ENCODE measurements at regions not wholly inside any gene's neighbourhood (a gene's known extent, or its start where the extent isn't known, plus 50 kb on each side); places are given as distances from the start of the nearest gene placed in this dataset.

DNA sequence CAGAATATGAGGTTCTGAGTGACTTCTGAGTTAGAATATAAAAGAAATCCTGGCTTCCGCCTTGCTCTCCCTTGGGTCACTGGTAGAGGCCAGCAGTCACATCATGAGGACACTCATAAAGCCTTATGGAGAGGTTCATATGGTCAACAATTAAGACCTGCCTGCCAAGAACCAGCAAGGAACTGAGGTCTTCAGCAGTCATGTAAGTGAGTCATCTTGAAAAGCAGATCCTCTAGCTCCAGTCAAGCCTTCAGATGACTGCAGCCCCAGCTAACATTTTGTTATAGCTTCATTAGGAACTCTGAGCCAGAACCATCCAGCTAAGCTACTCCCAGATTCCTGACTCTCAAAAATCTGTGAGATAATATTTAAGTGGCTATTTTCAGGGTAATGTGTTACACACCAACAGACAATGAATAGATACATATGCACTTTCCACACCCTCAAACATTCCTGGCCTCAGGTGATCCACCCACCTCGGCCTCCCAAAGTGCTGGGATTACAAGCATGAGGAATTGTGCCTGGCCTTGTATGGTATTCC, 447.2 kb downstream of the SHQ1 start:
- no peak for DNase-seq (ENCODE audit: low read depth in 2 of 2)

DNA sequence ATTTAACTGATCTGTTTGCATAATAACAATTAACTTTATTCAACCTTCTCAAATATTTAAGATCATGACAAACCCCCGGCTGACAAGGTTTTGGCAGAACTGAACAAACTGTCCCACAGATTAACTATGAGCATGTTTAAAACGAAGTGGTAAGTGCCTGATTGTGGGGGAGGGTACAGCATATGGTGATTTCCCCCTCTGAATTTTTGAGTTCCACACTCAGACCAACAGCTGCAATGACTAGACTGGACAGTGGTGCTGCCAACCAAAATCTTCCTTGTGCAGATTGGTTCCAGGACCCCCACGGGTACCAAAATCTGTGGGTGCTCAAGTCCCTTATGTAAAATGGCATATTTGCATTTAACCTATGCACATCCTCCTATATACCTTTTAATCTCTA, 449.5 kb downstream of the SHQ1 start:
- DNase-seq (ENCODE audit: low read depth in 2 of 2): no peak

DNA sequence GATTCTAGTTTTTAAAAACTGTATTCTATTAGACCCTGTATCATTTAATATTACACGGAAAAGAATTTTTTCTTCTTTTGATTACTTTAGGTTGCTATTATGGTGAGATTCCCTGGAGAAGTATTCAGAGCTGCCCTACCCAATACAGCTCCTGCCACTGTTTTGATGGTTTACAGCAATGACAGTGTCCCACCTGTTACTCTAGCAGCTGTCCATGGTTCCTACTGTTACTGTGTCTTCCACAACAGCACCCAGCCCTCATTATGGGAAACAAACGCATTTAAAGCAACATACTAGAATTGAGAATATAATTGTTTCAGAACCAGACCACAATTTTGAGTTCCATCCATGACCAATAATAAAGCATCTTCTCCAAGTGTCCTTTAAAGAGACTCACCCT, 450.7 kb downstream of the SHQ1 start:
- DNase-seq (ENCODE audit: low read depth in 2 of 2): no peak

DNA sequence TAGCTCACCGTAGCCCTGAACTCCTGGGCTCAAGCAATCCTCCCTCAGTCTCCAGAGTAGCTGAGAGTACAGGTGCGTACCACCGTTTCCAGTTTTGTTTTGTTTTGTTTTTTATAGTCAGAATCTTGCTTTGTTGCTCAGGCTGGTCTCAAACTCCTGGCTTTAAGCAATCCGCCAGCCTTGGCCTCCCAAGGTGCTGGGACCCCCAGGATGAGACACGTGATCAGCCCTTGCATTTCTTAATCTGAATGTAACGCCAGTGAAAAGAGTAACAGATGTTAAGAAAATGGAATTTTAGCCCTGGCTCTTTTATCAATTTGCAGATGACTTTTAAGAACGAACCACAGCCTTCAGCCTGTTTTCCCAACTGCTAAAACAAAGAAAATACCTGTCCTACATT, 451.3 kb downstream of the SHQ1 start:
- no peak for DNase-seq (ENCODE audit: low read depth in 2 of 2)

DNA sequence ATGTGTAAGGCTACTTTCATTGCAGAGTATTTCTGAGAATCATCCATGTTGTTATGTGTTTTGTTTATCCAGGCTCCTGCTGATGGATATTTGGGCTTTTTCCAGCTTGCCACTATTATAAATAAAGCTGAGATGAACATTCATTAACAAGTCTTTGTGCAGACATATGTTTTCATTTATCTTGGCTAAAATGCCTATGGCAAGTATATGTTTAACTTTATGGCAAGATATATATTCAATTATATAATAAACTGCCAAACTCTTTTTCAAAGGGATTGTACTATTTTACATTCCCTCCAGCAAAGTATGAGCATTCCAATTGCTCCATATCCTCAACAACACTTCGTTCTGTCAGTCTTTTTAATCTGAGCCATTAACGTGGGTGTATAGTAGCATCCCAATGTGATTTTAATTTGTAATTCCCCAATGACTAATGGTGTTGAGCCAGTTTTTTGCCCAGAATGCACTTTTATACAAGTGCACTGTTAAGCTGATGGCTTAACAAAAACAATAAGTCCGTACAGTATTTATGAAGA, 452.4 kb downstream of the SHQ1 start:
- DNase-seq (ENCODE audit: low read depth in 2 of 2): no peak

DNA sequence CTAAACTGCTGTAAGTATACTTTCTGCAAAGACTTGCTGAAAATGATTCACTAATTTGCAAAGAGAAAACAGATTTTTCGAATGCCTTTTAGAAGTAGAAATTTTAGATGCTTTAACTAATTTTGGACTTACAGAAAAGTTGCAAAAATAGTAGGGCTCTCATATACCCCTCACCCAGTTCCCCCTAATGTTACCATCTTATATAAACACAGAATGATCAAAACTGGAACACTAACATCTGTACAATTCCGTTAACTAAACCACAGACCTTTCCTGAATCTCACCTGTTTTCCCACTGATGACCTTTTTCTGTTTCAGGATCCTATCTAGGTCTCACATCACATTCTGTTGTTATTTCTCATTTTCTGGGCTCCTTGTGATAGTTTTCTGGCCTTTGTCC, 454.8 kb downstream of the SHQ1 start:
- no peak for DNase-seq (ENCODE audit: low read depth in 2 of 2)

DNA sequence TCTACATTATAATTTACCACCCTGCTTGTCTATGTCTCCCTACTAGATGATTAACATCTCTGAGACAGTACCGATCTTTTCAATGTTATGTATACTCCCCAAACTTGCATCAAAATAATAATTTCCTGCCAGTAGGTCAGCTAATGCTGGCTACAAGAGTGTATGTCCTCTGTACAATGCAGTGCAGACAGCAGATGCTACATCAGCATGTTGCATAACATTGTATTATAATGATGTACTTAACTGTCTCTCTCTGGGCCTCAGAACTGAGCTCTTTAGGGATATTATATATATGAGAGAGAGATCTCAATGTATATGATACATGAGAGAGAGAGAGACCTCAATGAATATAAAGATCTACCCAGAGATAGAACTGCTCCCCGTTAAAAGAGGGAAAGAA, 456.6 kb downstream of the SHQ1 start:
- DNase-seq (ENCODE audit: low read depth in 2 of 2): no peak

DNA sequence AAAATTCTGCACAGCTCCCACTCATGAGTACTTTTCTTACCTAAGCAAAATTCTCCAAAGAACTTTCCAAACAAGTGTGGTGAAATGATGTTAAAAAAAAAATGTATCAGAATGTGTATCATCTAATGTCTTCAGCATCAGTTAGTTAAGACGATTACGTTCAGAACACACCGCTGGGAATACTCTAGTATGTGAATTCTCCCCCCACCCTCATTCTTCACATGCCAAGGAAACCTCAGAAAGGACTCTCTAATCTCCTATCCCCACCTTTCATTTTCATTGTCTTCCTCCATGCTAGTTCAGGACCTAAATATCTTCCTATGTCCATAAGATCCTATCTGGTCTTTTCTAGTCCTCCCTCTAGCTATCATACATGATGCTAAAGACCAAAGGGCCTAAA, 457.4 kb downstream of the SHQ1 start:
- no peak for DNase-seq (ENCODE audit: low read depth in 2 of 2)

DNA sequence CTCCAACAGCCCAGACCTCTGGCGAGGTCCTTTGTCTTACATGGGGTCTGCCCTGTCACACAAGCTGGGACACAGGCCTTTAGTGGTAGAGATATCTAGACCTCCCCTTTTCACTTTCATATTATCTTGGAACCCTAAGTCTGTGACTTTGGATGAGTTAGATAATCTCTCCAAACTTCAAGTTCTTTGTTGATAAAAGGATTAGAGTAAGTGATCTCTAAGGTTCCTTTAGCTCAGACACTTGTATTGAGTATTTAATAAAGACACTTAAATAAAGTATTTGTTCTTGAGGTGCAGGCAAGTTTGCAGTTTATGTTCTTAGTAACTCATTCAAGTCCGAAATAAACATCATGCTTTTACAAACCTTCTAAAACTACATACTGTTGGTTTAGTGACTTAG, 459.6 kb downstream of the SHQ1 start:
- no peak for DNase-seq (ENCODE audit: low read depth in 2 of 2)

DNA sequence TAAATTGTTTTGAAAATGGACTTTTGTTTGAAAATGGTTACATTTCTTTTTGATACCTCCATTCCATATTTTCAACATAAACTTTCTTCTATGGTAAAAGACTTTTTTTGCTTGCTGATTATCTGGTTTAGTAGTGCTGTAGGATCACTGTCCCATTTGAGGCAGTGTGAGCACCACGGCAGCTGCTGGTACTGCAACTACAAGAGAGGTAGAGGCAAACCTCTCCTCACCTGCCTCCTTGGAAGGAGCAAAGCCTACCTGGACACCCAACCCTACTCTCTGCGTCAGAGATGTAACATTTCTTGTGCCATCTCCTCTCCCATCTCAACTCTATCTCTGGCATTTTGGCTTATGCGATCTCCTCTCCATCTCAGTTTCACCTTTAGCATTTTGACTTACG, 460.1 kb downstream of the SHQ1 start:
- no peak for DNase-seq (ENCODE audit: low read depth in 2 of 2)

DNA sequence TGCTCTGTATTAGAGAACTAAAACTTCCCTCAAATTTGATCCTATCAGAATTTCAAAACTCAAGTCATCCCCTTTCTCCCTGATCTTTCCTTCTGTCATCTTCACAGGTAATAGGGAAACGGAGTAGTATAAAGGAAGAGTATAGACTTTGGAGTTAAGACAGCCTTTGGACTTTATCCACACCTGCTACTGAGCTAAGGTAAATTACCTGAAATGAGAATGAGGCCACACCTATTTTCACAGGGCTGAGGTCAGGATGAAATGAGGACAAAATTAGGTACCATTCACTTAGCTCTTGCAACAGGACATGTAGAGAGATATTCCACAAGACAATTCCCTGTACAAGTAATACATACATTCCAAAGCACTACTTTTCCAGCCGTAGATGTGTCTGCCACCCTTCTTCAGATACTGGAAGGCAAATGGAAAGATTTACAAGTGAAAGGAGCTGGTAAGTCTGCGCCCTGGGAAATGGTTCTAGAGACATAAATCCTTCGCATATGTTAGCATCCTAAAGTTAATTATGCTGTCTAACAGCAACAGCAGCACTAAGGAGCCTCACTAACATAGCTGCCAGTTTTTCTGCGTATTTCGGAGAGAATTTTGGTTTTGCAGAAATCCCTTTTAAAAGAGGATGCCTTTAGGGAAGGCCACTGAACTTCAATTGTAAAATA, 461.8 kb downstream of the SHQ1 start:
- DNase-seq (ENCODE audit: low read depth in 2 of 2): no peak

DNA sequence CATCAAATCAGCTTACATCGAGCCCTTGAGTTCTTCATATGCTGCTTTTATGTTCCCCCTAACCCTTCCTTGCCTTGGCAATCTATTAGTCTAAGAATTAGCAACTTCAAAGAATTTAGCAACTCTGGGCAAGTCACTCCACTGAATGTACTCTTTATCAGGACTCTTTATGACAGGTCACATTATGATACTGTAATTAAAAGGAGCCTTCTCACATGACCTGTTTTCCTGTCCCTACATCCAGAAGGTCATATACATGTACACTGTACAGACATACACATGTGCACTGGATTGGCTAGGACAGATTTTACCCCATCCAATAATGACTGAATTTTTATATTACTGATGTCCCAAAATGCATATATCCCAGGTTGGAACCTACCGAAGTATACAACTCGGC, 463.1 kb downstream of the SHQ1 start:
- no peak for DNase-seq (ENCODE audit: low read depth in 2 of 2)

DNA sequence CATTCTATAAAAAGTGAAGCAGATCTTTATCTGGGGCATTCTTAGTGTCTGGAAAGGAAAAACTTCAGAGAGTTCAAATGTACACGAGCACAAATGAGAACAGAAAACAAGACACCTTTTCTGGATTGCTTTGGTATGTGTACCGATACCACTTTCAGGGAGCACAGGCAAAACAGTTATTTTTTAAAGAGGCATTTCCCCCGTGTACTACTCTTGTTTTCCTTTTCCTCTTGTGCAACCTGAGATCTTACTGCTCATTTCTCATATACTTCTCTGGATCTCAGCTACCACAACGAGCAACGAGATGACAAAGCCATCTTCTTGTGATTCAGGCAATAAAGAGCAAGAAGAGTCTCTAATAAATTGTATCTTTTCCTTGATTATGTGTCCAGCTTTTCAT, 463.6 kb downstream of the SHQ1 start:
- DNase-seq (ENCODE audit: low read depth in 2 of 2): no peak

DNA sequence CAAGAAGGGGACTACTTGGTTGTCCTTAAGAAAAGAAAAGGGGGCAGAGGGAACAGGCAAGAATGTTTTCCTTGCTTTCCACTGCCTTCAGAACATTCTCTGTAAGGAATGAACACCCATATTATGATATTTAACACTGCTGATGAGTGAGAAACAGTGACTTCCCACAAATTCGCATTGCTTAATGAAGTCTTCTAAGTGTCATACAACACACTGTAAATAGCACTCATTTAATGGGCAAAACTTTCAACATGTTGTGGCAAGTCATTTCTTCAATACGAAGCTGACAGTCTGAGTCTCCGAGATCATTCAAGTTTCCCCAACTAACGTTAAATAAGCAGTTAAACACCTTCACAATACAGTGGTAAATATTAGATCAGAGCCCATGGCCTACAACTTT, 464.4 kb downstream of the SHQ1 start:
- no peak for DNase-seq (ENCODE audit: low read depth in 2 of 2)

DNA sequence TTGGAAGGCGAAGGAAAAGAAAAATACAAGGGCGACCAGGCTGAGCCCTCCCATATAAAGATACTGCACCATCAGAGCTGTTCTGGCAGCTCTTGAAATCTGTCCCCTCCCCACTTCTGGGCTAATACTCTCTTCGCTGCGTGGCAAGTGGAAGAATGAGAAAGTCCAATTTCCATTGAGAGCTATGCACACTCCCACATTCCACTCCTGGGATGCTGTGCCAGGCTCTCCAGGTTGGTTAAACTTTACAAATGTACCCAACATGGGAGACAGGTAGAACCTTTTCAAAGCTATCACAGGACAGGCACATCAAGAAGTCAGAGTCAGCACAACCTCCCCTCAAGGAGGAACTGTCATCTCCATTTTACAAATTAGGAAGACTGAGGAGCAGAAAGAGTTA, 465.0 kb downstream of the SHQ1 start:
- no peak for DNase-seq (ENCODE audit: low read depth in 2 of 2)

DNA sequence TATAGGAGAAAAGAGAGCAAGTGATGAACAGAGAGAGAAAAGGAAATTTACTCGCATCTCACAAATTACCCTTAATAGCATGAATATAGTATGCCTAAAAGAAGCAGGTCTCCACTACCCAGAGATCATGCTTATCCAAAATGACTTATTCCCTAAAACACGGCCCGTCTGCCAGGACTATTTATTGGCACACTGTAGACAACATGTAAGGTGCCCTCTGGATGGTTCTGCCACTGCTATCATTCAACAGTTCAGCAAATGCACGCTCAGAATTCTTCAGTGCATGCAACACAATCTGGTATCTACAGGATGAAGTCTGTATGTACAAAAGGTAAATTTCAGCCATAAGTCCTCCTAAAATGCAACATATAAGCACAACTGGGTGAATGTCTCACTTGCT, 465.8 kb downstream of the SHQ1 start:
- no peak for DNase-seq (ENCODE audit: low read depth in 2 of 2)

DNA sequence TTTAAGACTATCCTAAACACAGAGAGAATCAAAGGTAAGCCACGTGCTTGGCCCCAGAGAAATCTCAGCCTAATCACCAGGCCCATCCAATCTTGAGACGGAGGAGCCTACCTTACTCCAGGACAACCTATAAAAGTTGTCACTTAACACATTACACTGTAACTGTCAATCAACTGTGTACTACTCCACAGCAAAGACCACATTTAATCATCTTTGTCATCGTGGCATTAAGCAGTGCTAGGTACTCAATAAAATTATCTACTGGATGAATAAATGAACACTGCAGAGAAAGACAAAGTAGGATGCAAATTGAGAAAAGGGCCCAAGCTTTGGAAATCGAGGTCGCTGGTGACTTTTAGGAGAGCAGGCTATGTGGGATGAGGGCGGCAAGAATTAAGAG, 466.7 kb downstream of the SHQ1 start:
- no peak for DNase-seq (ENCODE audit: low read depth in 2 of 2)

DNA sequence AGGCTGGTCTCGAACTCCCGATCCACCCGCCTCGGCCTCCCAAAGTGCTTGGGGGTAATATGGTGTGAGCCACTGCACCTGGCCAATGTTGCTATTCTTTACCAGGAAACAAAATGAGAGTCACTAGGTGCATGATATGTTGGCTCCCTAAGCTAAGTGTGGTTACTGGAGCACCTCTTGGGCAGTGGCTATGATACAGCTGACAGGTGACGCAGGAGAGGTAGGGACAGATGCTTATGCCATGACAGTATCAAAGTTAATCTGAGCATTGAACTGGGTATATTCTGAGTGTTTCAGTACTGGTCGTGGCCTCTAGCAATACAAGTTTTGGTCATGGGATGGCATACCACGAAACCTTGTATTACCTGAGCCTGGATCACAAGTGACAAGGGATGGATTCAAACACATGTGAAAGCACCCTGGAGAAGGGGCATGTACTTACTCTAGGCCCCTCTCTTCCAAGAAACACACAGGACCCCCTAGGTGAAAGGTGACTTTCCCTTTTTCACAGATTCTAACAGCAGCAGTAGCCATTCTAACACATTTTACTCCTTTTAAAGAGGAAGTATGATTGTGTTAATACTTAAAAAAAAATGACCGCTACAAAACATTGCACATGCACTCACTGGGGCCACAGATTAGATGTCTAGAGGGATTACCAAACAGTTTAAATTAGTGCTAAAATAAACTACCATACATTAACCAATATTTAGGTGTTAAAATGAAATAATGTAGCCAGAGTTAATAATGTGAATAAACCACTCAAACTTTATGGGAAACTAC, 467.3 kb downstream of the SHQ1 start:
- DNase-seq (ENCODE audit: low read depth in 2 of 2): no peak

DNA sequence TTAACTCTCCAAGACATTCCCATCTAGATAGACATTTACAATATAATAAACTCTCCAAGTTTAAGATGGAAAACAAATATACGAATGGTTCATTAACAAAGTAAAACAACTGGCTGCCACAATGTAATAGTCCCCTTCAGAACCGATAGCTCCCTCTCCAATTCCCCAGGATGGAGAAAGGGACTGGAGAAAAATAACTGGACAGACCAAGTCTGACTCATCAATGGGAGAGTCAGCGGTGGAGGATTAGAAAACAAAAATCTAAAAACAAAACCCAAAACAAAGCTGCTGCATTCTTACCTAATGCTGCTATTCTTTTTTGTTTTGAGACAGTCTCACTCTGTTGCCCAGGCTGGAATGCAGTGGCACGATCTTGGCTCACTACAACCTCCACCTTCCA, 468.1 kb downstream of the SHQ1 start:
- no peak for DNase-seq (ENCODE audit: low read depth in 2 of 2)

DNA sequence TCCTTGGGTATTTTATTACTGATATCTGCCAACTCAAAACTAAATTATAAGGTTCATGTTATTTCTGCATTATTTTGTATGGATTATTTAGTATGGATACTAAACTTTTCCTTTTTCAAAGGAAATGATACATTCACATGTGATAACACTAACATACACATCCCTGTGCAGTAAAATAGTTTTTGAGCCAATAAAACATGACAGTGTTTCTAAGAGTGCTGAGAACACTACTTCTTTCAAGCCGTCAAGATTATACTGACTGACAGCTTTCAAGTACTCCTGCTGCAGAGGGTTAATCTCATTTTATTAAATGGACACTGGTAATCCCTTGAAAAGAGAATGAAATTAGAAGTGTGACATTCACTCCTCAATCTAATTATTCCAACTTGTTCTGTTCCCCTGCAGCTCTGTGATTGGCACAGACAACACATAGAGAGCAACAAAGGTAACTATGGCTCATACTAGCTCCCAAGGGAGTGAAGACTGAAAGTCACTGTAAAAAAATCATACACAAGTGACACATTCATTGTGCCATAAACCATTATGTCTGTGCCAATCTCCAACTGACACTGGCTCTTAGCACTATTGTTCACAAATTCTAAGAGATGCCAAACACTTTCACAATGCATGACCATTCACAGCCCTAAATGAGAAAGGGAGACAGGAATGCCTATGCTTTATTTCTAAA, 468.6 kb downstream of the SHQ1 start:
- DNase-seq (ENCODE audit: low read depth in 2 of 2): no peak

DNA sequence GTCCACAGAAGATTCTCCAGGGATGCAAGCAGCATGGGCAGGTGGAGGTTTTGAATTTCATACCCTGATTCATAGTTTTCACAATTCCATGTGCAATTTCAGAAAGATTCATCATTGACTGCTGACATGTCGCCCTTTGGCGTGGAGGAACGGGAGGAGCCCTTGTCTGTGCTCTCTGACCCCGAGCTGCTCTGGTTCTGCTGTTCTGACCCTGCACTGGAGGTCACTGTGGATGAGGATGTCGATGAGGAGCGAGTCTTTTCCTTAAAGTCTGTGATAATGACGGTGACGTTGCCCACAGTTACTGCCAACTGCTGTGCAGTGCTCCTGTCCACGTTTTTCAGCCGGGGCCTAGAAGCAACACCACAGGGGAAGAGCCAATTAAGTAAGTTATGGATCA, 470.0 kb downstream of the SHQ1 start:
- no peak for DNase-seq (ENCODE audit: low read depth in 2 of 2)

DNA sequence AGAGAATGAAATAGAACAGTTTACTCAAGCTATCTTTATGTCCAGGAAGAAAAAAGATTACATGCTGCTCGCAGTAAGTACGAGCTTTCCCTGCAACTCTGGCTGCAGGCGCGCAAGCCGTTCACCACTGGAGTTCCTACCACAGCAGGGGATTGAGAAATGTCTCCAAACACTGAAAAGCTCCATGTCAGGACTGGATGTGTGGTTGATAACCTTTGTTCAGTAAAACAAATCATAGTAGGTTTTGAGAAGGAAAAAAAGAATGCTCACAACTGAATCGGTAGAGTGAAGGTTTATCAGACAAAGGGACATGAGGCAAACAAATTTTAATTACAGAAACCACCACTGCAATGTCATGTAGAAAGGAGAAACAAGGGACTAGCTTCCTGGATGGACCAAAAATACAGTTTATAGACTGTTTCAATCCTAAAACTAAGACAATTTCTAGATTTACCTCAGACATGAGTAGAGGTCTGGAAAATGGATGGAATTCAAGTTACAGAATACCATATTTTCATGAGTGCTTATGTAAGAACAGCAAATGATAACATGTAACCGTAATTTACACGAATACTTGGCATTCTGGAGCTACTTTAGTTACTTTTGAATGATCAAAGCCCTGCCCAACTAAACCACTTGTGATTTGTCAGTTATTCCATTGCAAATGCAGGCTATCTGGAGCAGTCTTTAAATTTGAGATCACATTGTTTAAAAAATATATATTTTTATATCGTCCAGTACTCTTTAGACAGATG, 471.1 kb downstream of the SHQ1 start:
- DNase-seq (ENCODE audit: low read depth in 2 of 2): no peak

All from stimulated activated CD8-positive, alpha-beta memory T cell treated with anti-CD3 and anti-CD28 coated beads, Interleukin-2, amount 100 ng/mL, for 1 hour (primary cell).